Brain microvascular endothelial cell (primary cell): ENCODE measurements at regions not wholly inside any gene's neighbourhood (a gene's known extent, or its start where the extent isn't known, plus 50 kb on each side); places are given as distances from the start of the nearest gene placed in this dataset.

Experiments
- DNase-seq: peaks from one replicate; pipeline ENCODE4 v3.0.0-alpha.2; 2020
- H3K27ac ChIP-seq: fragments of 250-450 bp; sonication (Bioruptor Pico); 2 replicates; pipeline ENCODE4 v1.5.1; 2020; ENCODE audit warnings: mild to moderate bottlenecking, moderate library complexity
- H3K27me3 ChIP-seq: fragments of 250-450 bp; sonication (Bioruptor Pico); replicated peaks from 2 replicates; pipeline ENCODE4 v1.5.1; 2020; ENCODE audit warnings: mild to moderate bottlenecking
- H3K36me3 ChIP-seq: fragments of 250-450 bp; sonication (Bioruptor Pico); replicated peaks from 2 replicates; pipeline ENCODE4 v1.5.1; 2020; ENCODE audit warnings: mild to moderate bottlenecking
- H3K4me3 ChIP-seq: 2 replicates; pipeline ENCODE4 v1.5.1; 2011; ENCODE audit warnings: low read depth, mild to moderate bottlenecking, control low read depth, low read length, moderate library complexity
- CTCF ChIP-seq: IDR thresholded peaks from 2 replicates; pipeline ENCODE4 v1.5.1; 2011; ENCODE audit warnings: low read depth, mild to moderate bottlenecking, moderate library complexity, low read length, control low read depth, inconsistent platforms; ENCODE audit errors: missing control alignments
- in situ Hi-C: cut with HindIII; loops from 2 replicates; pipeline ENCODE4 v1.10.0; 2017; ENCODE audit warnings: low sequenced_read_pairs, low pct_ligation_motif_present

GRCh38 chr13:78784014-78784750, 125.2 kb upstream of the OBI1 start:
- no peaks in the 10 kb centered on the region for H3K36me3 ChIP-seq
- in situ Hi-C loops, result no loop called here
- TF ChIP-seq CTCF, result no peak
- no peak overlapping the region for H3K4me3 ChIP-seq
- DNase-seq, result no peak
- H3K27ac ChIP-seq, result no peak overlapping the region
- no peaks in the 10 kb centered on the region for H3K27me3 ChIP-seq

GRCh38 chr13:78780708-78781107, 121.8 kb upstream of the OBI1 start:
- no peak for TF ChIP-seq CTCF
- no peak overlapping the region for H3K4me3 ChIP-seq
- DNase-seq, result no peak
- H3K27me3 ChIP-seq, result no peaks in the 10 kb centered on the region
- in situ Hi-C loops, result no loop called here
- no peak overlapping the region for H3K27ac ChIP-seq
- H3K36me3 ChIP-seq, result no peaks in the 10 kb centered on the region

GRCh38 chr13:78779608-78780007, 120.7 kb upstream of the OBI1 start:
- H3K36me3 ChIP-seq, result no peaks in the 10 kb centered on the region
- no peak for TF ChIP-seq CTCF
- DNase-seq, result no peak
- in situ Hi-C loops, result no loop called here
- no peak overlapping the region for H3K4me3 ChIP-seq
- no peak overlapping the region for H3K27ac ChIP-seq
- no peaks in the 10 kb centered on the region for H3K27me3 ChIP-seq

GRCh38 chr13:78777976-78778375, 119.0 kb upstream of the OBI1 start:
- Histone ChIP-seq H3K4me3 (no peak overlapping the region), H3K27ac (no peak overlapping the region), H3K27me3 (no peaks in the 10 kb centered on the region), H3K36me3 (no peaks in the 10 kb centered on the region)
- TF ChIP-seq CTCF, result no peak
- in situ Hi-C loops, result no loop called here
- no peak for DNase-seq

- TF ChIP-seq CTCF, result no peak
- Histone ChIP-seq H3K27me3 (no peaks in the 10 kb centered on the region), H3K36me3 (no peaks in the 10 kb centered on the region), H3K27ac (no peak overlapping the region), H3K4me3 (no peak overlapping the region)
- DNase-seq, result no peak
- in situ Hi-C loops, result no loop called here
These were observed 118.4 kb upstream of the OBI1 start for GRCh38 chr13:78777396-78777795.

- no peak for TF ChIP-seq CTCF
- DNase-seq, result no peak
These were observed 114.0 kb upstream of the OBI1 start for GRCh38 chr13:78772933-78773332.

More at GRCh38 chr13:78772933-78773332, 114.0 kb upstream of the OBI1 start:
- Histone ChIP-seq H3K27me3 (no peaks in the 10 kb centered on the region), H3K36me3 (no peaks in the 10 kb centered on the region), H3K4me3 (no peak overlapping the region), H3K27ac (no peak overlapping the region)
- in situ Hi-C loops, result no loop called here
